ENCODE measurements at regions not wholly inside any gene's neighbourhood (a gene's known extent, or its start where the extent isn't known, plus 50 kb on each side); places are given as distances from the start of the nearest gene placed in this dataset.

DNA sequence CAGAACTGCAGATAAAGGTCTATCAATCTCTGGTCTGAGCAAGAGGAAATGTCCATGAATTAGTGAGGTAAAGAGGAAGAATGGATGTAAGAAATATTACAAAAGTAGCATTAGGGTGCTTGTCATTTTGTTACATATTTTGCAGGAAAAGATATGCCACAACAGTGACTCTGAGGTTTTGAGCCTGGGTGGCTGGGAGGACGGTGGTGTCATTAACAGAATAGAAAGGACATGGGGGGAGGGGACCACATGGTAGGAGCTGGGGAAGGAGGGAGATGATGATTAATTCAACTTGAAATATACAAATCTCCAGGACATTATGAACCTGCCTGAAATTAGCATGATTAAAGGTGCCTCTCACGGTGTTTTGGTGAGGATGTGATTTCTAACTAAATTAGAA, 245.5 kb upstream of the MDFIC2 start:
- DNase-seq (ENCODE audit: low spot score) = no peak
- no peak overlapping the region for H3K27ac ChIP-seq
- ChIA-PET CTCF (no interaction called here), POLR2A (ENCODE audit: low non-redundant PET) (no interaction called here)
- TF ChIP-seq, protein P1, sequence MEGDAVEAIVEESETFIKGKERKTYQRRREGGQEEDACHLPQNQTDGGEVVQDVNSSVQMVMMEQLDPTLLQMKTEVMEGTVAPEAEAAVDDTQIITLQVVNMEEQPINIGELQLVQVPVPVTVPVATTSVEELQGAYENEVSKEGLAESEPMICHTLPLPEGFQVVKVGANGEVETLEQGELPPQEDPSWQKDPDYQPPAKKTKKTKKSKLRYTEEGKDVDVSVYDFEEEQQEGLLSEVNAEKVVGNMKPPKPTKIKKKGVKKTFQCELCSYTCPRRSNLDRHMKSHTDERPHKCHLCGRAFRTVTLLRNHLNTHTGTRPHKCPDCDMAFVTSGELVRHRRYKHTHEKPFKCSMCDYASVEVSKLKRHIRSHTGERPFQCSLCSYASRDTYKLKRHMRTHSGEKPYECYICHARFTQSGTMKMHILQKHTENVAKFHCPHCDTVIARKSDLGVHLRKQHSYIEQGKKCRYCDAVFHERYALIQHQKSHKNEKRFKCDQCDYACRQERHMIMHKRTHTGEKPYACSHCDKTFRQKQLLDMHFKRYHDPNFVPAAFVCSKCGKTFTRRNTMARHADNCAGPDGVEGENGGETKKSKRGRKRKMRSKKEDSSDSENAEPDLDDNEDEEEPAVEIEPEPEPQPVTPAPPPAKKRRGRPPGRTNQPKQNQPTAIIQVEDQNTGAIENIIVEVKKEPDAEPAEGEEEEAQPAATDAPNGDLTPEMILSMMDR (conservative IDR thresholded peaks at IDR 0.05; ENCODE audit: low read depth) = no peak

DNA sequence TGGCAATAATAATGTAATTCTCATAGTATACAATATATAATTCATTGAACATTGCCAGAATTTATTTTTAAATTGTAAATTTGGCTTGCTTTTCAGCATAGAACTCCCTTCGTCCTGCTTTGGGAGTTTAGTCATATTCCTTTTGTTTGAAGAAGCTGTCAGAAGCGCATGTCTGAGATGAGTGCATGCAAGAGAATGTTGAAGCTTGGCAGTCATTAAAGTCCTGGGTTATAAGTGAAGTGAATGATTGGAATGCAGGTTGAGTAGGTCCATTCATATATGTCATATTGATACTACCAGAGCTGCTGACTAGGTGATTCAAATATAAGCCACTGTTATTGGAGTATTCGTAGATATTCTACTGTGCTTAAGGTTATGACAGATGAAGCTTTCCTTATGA, 243.6 kb upstream of the MDFIC2 start:
- DNase-seq (ENCODE audit: low spot score) = no peak
- POLR2A ChIA-PET (ENCODE audit: low non-redundant PET) = no interaction called here
- TF ChIP-seq, protein P1 (conservative IDR thresholded peaks at IDR 0.05; ENCODE audit: low read depth) = no peak
- CTCF ChIA-PET = no interaction called here
- no peak overlapping the region for H3K27ac ChIP-seq

DNA sequence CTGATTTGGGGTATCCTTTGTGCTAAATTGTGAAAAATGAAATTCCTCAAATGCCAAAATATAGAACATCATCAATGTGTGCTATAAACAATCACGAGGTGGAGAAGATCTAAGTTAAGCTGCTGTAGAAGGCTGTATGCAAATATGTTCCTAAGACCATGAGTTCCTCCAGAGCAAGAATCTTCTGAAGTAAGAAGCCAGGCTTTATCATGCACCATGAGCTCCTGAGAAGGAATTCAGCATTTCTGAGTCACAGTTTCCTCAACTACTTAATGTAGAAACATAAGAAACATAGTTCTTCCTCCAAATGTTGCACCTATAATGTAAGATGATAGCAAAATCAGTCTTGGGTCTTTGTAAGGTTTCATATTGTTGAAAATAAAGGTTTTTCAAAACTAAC, 241.7 kb upstream of the MDFIC2 start:
- no peak overlapping the region for H3K27ac ChIP-seq
- DNase-seq (ENCODE audit: low spot score) = no peak
- CTCF ChIA-PET = no interaction called here
- POLR2A ChIA-PET (ENCODE audit: low non-redundant PET) = no interaction called here
- TF ChIP-seq, protein P1 (conservative IDR thresholded peaks at IDR 0.05; ENCODE audit: low read depth) = no peak

DNA sequence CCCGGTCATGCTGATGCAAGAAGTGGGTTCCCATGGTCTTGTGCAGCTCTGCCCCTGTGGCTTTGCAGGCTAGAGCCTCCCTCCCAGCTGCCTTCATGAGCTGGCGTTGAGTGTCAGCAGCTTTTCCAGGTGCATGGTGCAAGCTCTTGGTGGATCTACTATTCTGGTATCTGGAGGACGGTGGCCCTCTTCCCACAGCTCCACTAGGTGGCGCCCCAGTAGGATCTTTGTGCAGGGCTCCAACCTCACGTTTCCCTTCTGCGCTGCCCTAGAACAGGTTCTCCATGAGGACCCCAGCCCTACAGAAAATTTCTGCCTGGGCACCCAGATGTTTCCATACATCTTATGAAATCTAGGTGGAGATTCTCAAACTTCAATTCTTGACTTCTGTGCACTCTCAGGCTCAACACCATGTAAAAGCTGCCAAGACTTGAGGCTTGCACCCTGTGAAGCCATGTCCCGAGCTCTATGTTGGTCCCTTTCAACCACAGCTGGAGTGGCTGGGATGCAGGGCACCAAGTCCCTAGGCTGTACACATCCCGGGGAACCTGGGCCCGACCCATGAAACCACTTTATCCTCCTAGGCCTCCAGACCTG, 238.4 kb upstream of the MDFIC2 start:
- no peak for DNase-seq (ENCODE audit: low spot score)
- ChIA-PET CTCF (interaction anchor here (0.6 to 1.1 kb wide), 6 partner anchors 91 to 1106 kb away, joined by 3 to 4 read pairs (median 3); no protein-coding TSS in a partner anchor), POLR2A (ENCODE audit: low non-redundant PET) (no interaction called here)
- TF ChIP-seq, protein P1 (conservative IDR thresholded peaks at IDR 0.05; ENCODE audit: low read depth) = peak; percentile 56
- H3K27ac ChIP-seq = no peak overlapping the region

DNA sequence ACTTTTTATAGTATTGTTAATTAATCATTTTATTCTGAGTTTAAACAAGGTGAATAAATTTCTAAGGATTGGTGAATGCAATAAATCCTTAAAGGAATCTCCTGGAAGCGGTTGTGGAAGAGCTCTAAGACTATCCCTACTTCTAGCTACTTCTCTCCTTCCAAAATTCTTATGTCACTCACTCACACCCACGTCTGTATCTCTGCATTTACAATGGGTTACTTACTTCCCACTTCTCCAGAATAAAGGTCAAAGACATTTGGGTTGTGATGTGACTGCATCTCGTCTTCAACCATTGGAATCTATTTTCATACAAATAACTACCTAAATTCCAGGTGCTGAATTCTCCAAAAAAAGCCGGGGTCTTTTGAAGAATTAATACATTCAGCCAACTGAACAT, 234.2 kb upstream of the MDFIC2 start:
- no peak for DNase-seq (ENCODE audit: low spot score)
- TF ChIP-seq, protein P1 (conservative IDR thresholded peaks at IDR 0.05; ENCODE audit: low read depth) = no peak
- POLR2A ChIA-PET (ENCODE audit: low non-redundant PET) = no interaction called here
- CTCF ChIA-PET = no interaction called here
- H3K27ac ChIP-seq = no peak overlapping the region

DNA sequence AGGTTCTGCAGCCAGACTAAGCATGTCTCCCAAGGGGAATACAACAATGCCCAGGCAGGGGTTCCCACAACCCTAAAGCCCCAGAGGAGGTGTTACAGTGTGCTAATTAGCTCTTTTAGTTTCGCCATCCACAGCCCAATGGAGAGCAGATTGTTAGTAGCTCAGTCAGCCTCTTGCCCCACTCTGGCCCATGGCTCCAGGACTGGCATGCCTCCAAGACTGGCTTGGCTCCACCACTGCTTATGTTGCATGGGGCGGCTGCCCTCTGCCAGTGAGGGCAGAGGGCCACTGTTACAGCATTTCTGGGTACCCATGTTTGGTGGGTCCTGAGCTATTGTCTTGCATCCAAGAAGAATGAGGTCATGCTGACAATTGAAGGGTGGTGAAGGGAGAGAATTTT, 231.1 kb upstream of the MDFIC2 start:
- TF ChIP-seq, protein P1 (conservative IDR thresholded peaks at IDR 0.05; ENCODE audit: low read depth) = no peak
- ChIA-PET POLR2A (ENCODE audit: low non-redundant PET) (no interaction called here), CTCF (interaction anchor here (0.5 kb wide), 1 partner anchor 65 kb away, joined by 5 read pairs; no protein-coding TSS in a partner anchor)
- DNase-seq (ENCODE audit: low spot score) = no peak
- H3K27ac ChIP-seq = no peak overlapping the region

Data from RWPE1 (cell line).